HG02571 (cell line): ENCODE measurements at regions not wholly inside any gene's neighbourhood (a gene's known extent, or its start where the extent isn't known, plus 50 kb on each side); places are given as distances from the start of the nearest gene placed in this dataset.

ENCODE experiments used
- ATAC-seq: cut with Tn5 transposase; IDR thresholded peaks from one replicate; pipeline ENCODE4 v1.9.1; 2021; ENCODE audit warnings: mild to moderate bottlenecking, moderate library complexity; ENCODE audit not compliant: unreplicated experiment

DNA sequence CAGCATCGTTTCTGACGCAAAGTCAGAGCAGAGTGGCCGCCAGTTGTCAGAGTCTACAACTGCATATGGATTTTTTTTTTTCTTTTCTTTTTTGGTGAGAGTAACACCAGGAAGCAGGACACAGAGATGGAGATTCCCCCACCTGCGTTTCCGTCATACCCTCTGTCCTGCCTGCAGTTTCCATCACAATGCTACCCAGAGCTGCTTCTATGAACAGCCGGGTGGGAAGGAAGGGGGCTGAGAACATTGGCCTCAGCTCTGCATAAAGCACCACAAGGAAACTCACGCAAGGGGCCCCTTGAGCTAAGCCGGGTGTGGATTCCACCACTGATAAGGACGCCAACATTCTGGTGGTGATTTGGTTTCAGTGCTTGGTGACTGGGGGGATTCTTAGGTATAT, 183.5 kb upstream of the AFDN start:
- ATAC-seq, result no peak

GRCh38 chr6:167643716-167644115, 183.0 kb upstream of the AFDN start:
- ATAC-seq, result no peak

- no peak for ATAC-seq
These were observed 182.1 kb upstream of the AFDN start for GRCh38 chr6:167644412-167645132.

DNA sequence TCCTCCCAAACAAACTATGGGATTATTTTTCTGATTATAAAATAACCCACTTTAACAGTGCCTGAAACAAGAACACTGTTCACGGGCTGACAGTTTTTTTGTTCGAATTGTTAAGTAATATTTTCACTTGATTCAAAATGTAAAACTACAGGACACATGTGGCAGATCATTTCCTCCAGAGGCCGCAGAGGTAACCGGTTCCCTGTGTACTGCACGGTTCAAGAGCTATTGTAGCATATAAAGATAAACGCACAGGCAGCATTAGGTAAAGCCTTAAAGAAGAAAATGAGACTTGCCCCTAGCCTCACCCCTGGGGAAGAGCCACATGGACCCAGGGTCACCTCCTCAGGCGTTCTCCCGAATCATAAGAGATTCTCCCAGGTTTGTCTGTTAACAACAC, 181.3 kb upstream of the AFDN start:
- ATAC-seq, result no peak

DNA sequence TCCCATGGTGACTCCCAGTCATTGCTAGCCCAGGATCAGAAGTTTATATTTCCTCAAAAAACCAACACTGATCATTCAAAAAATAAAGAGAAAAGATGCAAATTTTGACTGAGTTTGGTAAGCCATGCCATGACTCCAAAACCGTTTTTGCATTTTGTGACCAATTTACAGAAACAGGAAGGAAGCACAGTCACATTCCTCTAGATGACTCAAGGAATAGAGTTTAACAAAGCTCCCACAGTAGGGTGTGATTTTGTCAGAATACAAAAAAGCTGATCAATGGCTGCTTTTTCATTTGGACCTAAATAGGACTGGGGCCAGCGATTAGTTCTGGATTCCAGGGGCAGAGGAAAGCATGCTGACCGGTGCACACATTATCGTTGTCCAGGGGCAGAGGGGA, 179.4 kb upstream of the AFDN start:
- no peak for ATAC-seq

GRCh38 chr6:167647737-167648470, 178.8 kb upstream of the AFDN start:
- ATAC-seq, result no peak

DNA sequence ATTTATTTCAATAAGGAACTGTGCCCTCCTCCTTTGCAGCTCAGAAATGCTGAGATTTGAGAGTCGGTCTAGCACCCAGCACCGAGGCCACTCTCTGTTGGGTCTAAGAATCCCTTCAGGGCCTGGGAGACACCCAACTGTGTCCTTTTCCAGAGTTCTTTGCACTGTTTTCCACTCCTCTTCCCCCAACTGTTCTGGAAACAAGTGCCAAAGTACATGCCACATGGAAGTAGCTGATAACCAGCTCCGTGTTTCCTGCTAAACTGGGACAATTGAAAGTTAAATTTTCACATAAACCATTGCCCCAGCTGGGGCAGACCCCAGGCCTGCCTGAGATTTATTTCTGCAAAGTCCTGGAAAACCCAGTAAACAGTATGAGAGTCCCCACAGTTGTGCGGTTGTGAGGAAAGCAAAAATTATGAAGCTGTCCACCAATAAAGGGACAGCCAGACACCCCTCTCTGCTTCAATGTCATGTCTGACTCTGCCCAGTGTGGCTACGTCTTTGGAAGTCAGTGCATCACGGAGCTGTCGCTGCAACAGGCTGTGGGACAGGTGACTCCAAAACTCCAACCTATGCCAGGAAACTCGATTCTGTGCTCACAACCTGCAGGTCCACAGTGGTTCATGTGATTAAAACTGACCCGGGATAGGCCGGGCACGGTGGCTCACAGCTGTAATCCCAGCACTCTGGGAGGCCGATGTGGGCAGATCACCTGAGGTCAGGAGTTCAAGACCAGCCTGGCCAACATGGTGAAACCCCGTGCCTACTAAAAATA, 178.0 kb upstream of the AFDN start:
- ATAC-seq, result no peak

- no peak for ATAC-seq
These were observed 177.2 kb upstream of the AFDN start for GRCh38 chr6:167649476-167649875.

GRCh38 chr6:167650730-167651317, 175.9 kb upstream of the AFDN start:
- no peak for ATAC-seq

- no peak for ATAC-seq
These were observed 175.2 kb upstream of the AFDN start for GRCh38 chr6:167651318-167652041.

- ATAC-seq, result no peak
These were observed 174.5 kb upstream of the AFDN start for GRCh38 chr6:167652042-167652700.

DNA sequence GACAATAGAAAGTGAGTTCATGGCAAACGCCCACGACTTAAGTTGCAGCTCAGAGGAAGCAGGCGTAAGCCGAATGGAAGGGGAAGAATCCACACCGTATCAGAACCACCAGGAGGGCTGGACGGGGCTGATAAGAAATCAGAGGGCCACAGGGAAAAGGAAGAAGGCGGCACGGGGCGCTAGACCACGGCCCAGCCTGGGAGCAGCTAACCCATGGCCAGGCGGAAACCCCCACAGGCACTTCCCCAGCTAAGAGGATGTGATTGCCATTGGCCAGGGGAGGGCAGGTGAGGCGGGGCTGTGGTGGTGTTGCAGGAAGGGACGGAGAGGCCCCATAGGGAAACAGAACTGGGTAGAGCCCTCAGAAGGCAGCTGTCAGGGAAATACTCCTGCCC, 174.0 kb upstream of the AFDN start:
- no peak for ATAC-seq

DNA sequence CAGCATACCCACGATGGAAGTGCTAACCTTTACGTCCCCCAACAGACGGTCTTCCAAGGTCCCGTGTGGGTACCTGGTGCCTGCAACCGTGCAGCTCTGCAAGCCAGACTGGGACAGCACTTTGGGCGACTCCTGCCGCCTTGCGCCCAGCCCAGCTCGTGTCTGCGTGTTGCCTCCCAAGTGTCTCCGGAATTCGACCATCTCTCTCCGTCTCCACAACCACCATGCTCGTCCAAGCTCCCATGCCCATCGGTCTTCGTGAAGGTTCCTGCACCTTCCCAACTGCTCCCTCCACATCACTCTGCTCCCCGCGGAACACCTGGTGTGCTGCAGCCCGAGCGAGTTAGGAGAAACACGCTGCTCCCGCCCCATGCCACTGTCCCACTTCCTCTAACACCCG, 173.2 kb upstream of the AFDN start:
- no peak for ATAC-seq

DNA sequence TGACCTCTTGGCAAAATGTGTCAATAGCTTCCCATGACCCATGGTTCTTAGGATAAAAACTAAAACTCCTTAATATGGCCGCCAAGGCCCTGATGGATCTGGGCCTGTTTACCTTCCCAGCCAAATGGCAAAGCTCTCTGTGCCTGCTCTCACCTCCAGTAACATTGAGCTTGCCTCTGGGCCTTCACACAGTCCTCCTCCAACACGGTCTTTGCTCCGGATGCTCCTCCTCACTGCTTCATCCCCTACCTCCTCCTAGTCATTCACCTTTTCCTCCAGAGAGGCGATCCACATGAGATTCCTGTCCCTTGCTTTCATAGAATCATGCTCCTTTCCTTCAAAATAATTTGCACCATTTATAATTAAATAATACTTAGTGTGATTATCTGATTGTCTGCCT, 172.3 kb upstream of the AFDN start:
- ATAC-seq, result no peak

DNA sequence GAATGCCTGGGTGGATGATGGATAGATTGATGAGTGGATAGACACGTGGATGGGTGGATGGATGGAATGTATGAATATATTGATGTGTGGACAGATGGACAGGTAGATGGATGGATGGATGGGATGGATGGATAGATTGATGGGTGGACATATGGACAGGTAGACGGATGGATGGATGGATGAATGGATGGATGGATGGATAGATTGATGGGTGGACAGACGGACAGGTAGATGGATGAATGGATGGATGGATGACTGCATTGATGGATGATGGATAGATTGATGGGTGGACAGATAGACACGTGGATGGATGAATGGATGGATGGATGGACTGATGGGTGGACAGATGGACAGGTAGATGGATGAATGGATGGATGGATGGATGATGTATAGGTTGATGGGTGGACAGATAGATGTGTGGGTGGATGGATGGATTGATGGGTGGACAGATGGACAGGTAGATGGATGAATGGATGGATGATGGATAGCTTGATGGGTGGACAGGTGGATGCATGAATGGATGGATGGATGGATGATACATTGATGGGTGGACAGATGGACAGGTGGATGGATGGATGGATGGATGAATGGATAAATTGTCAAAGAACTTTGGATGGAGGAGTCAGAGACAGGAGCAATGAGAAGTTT, 171.4 kb upstream of the AFDN start:
- no peak for ATAC-seq

DNA sequence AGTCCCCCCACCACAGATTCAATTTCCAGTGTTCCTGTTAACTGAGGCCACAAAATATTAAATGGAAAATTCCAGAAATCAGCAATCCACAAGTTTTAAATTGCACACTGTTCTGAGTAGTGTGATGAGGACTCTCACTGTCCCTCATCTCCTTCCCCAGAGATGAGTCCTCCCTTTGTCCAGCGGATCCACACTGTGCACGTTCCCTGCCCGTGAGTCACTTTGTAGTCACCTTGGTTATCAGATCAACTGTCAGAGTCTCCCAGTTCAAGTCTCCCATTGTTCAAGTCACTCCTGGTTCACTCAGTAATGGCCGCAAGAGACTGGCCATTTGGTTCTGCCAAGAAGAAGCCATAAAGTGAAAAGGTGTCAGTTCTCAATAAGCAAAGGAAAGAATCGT, 168.6 kb upstream of the AFDN start:
- ATAC-seq, result no peak

DNA sequence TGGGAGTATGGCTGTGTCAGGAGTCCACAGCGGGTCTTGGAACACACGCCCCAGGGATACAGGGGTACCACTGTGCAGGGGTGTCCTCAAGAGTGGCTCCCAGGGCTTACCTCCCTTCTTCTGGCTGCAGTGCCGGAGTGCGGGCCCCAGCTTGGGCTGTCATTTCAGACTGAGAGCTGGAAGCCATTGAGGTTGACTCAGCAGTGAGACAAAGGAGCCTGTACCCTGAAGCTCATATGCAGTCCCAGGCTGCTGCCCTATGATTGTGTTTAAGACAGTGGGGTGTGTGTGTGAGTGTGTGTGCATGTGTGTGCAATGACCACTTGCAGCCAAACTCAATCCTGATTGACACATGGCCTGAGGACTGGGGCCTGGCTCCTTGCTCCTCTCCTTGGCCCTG, 167.7 kb upstream of the AFDN start:
- ATAC-seq, result no peak

DNA sequence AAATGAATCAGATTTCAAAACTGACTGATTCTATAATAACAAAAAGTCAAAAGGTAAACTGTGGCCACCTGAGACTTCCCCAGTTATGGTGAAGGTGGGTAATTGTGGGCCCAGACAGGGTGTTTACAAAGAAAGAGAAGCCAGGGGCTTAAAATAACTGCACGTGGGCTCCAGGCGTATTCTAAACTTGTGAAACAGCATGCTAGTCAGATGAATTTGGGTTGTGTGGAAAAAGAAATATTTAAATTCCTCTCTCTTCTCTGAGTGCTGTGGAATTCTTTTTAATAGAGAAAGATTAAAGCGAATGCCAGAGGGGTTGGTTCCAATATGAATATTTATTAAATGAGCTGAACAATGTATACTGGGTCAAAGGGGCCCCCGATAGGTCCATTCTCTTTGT, 166.3 kb upstream of the AFDN start:
- no peak for ATAC-seq

DNA sequence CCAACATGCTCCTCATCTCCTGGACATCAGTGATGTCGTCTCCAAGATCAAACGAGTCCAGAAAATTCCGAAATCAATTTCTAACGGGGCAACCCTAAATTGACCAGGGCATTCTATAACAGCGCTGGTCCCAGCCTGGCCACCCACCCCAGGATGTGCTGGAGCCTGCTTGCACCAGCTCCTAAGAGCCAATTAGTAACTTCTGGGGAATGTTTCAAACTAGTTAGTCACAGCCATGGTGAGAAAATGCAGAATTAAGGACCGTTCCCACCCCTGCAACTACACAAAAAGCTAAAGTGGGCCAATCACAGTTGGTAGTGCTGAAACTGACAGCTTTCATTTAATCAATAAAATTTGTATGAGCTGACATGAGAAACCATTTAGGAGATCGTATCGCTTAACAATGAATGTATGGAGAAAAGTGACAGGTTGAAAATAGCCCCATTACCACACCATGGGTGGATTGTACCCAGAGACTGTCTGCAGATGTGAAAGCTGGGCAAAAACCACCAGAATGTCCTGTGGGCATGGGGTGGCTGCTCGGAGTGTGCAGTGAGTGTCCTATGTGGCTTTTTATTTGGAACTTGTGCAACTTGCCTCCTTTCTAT, 165.7 kb upstream of the AFDN start:
- no peak for ATAC-seq
